ENCODE measurements at regions not wholly inside any gene's neighbourhood (a gene's known extent, or its start where the extent isn't known, plus 50 kb on each side); places are given as distances from the start of the nearest gene placed in this dataset.

DNA sequence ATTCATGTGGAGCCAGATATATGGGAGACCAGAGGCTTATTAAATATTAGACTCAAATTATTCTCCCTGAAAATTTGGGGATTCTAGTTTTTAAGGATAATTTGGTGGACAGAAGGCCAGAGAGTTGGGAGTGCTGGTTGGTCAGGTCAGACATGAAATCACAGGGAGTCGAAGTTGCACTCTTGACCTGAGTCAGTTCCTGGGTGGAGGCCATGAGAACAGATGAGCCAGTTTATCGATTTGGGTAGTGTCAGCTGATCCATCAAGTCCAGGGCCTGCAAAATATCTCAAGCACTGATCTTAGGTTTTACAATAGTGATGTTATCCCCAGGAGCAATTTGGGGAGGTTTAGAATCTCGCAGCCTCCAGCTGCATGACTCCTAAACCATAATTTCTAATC is 563.5 kb upstream of the NRSN1 start (continued):
- TF ChIP-seq FOSL1 (IDR thresholded peaks at IDR 0.05; ENCODE audit: low read depth) (no peak), POLR2AphosphoS5 (IDR thresholded peaks at IDR 0.05; ENCODE audit: low read depth, low read length) (no peak), EZH2 (IDR thresholded peaks at IDR 0.05) (no peak), SP1 (IDR thresholded peaks at IDR 0.05; ENCODE audit: low read depth) (no peak), MAX (IDR thresholded peaks at IDR 0.05) (no peak), POLR2A (IDR thresholded peaks at IDR 0.05; ENCODE audit: borderline replicate concordance, extremely low read depth, insufficient read depth, insufficient read length) (no peak), EGR1 (IDR thresholded peaks at IDR 0.05; ENCODE audit: low read depth) (no peak)

GRCh38 chr6:23563323-23563722 is 562.7 kb upstream of the NRSN1 start:
- TF ChIP-seq REST (IDR thresholded peaks at IDR 0.05; ENCODE audit: low read depth) = no peak
- TF ChIP-seq ZNF274 (IDR thresholded peaks at IDR 0.05; ENCODE audit: low read depth, low read length) = no peak
- TF ChIP-seq SIN3A (IDR thresholded peaks at IDR 0.05; ENCODE audit: low read depth) = no peak
- TF ChIP-seq CEBPB (IDR thresholded peaks at IDR 0.05; ENCODE audit: low read depth) = no peak
- TF ChIP-seq EZH2phosphoT487 (IDR thresholded peaks at IDR 0.05; ENCODE audit: borderline replicate concordance) = no peak
- no peak for TF ChIP-seq ELF1 (IDR thresholded peaks at IDR 0.05; ENCODE audit: borderline replicate concordance, low read depth)
- TF ChIP-seq ZFX (IDR thresholded peaks at IDR 0.05) = no peak
- TF ChIP-seq, protein P1, sequence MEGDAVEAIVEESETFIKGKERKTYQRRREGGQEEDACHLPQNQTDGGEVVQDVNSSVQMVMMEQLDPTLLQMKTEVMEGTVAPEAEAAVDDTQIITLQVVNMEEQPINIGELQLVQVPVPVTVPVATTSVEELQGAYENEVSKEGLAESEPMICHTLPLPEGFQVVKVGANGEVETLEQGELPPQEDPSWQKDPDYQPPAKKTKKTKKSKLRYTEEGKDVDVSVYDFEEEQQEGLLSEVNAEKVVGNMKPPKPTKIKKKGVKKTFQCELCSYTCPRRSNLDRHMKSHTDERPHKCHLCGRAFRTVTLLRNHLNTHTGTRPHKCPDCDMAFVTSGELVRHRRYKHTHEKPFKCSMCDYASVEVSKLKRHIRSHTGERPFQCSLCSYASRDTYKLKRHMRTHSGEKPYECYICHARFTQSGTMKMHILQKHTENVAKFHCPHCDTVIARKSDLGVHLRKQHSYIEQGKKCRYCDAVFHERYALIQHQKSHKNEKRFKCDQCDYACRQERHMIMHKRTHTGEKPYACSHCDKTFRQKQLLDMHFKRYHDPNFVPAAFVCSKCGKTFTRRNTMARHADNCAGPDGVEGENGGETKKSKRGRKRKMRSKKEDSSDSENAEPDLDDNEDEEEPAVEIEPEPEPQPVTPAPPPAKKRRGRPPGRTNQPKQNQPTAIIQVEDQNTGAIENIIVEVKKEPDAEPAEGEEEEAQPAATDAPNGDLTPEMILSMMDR (IDR thresholded peaks at IDR 0.05 in 2 of 3, conservative IDR thresholded peaks at IDR 0.05 in 1 of 3; ENCODE audit: borderline replicate concordance in 1 of 3, insufficient read depth in 1 of 3, low read depth in 2 of 3, low read length in 2 of 3) = no peak
- no peak for TF ChIP-seq MAX (IDR thresholded peaks at IDR 0.05)
- Histone ChIP-seq H3K27ac (ENCODE audit: low read depth, low read length) (no peak overlapping the region), H3K27me3 (ENCODE audit: insufficient read depth, low read length) (no peaks in the 10 kb centered on the region), H3K4me2 (ENCODE audit: low read length) (no peak overlapping the region), H3K9me3 (ENCODE audit: control insufficient read depth in 1 of 2, insufficient read depth in 1 of 2, low read depth in 1 of 2, low read length in 2 of 2) (no peaks in the 10 kb centered on the region; a peak in 2 of 4 replicates), H4K20me1 (ENCODE audit: insufficient read depth) (no peaks in the 10 kb centered on the region), H3K4me3 (replicated peaks in 1 of 2; ENCODE audit: low read depth in 1 of 2, low read length in 2 of 2) (no peak overlapping the region), H3K9me2 (ENCODE audit: insufficient read depth) (no peaks in the 10 kb centered on the region), H3K79me2 (ENCODE audit: insufficient read depth, low read length) (no peaks in the 10 kb centered on the region), H2AFZ (ENCODE audit: low read depth, low read length, poor library complexity, severe bottlenecking) (no peak overlapping the region), H3K4me1 (ENCODE audit: control insufficient read depth in 1 of 2, insufficient read depth in 2 of 2, low read length in 2 of 2) (no peaks in the 10 kb centered on the region), H3K36me3 (ENCODE audit: control insufficient read depth in 1 of 2, insufficient read depth in 2 of 2, low read length in 2 of 2) (no peaks in the 10 kb centered on the region), H3K9ac (ENCODE audit: low read length) (no peak overlapping the region)
- intact Hi-C loops (cut with micrococcal nuclease) = no loop called here
- RAD21 ChIA-PET (ENCODE audit: low non-redundant PET in 1 of 2, low total read pairs in 2 of 2, uncharacterized antibody in 2 of 2, unreplicated experiment in 2 of 2) = no interaction called here
- CTCF ChIA-PET = no interaction called here
- POLR2A ChIA-PET = no interaction called here
- no TSS peak for BruUV-seq (replicated peaks)
- no peak for ATAC-seq
- DNase-seq (ENCODE audit: low read depth, low spot score) = no peak
